Naive thymus-derived CD4-positive, alpha-beta T cell (primary cell): ENCODE measurements at regions not wholly inside any gene's neighbourhood (a gene's known extent, or its start where the extent isn't known, plus 50 kb on each side); places are given as distances from the start of the nearest gene placed in this dataset.

Experiments
- ATAC-seq: fragments of 150-1000 bp; cut with Tn5 transposase; 2 replicates; pipeline ENCODE4 v1.10.0; 2021; ENCODE audit warnings: mild to moderate bottlenecking, moderate library complexity
- CTCF ChIA-PET: fragments of 350-600 bp; sonication (Branson Sonifier 250); formaldehyde crosslinking; loops from one replicate; lab custom pipeline; 2021; ENCODE audit warnings: antibody characterized with exemption; lab: Charles Lee
- POLR2A ChIA-PET: fragments of 350-600 bp; sonication (Branson Sonifier 250); formaldehyde crosslinking; loops from one replicate; lab custom pipeline; 2021; ENCODE audit warnings: antibody characterized with exemption, inconsistent platforms; lab: Charles Lee
- DNase-seq, 9 donors: peaks; one replicate each; pipeline versions ENCODE4 v3.0.0 to v3.0.0-alpha.2; 2020 to 2022; ENCODE audit warnings: mixed read lengths in 1 of 9
- H3K27ac ChIP-seq: one replicate; pipeline ENCODE4 v1.7.0; 2013; ENCODE audit warnings: mild to moderate bottlenecking, low read depth, low read length, moderate library complexity
- H3K27me3 ChIP-seq, 2 donors: one replicate each; pipeline ENCODE4 v1.7.0; 2013; ENCODE audit warnings: low read length in 2 of 2, mild to moderate bottlenecking in 2 of 2, moderate library complexity in 2 of 2; ENCODE audit not compliant: control insufficient read depth in 2 of 2, insufficient read depth in 2 of 2
- H3K36me3 ChIP-seq, 3 experiments: 1 replicate in 2 of 3; 2 replicates in 1 of 3; pipeline ENCODE4 v1.7.0; 2013; ENCODE audit warnings: low read length in 3 of 3, mild to moderate bottlenecking in 3 of 3, moderate library complexity in 1 of 3; ENCODE audit not compliant: insufficient read depth in 3 of 3, control insufficient read depth in 2 of 3
- H3K4me1 ChIP-seq, 2 donors: one replicate each; pipeline ENCODE4 v1.7.0; 2013; ENCODE audit warnings: low read length in 2 of 2, mild to moderate bottlenecking in 2 of 2, moderate library complexity in 1 of 2; ENCODE audit not compliant: control insufficient read depth in 2 of 2, insufficient read depth in 2 of 2
- H3K4me3 ChIP-seq: 2 replicates; pipeline ENCODE4 v1.7.0; 2013; ENCODE audit warnings: mild to moderate bottlenecking, low read length
- H3K9me3 ChIP-seq, 3 experiments: 1 replicate in 2 of 3; 2 replicates in 1 of 3; pipeline ENCODE4 v1.7.0; 2013; ENCODE audit warnings: low read length in 3 of 3; ENCODE audit not compliant: control insufficient read depth in 2 of 3
- H3K27ac Mint-ChIP-seq, 9 donors: one replicate each; pipeline ENCODE4 v1.8.0; 2020 to 2022; ENCODE audit warnings: mixed read lengths in 9 of 9, mild to moderate bottlenecking in 8 of 9, moderate library complexity in 5 of 9, inconsistent platforms in 2 of 9
- H3K27me3 Mint-ChIP-seq, 5 donors: one replicate each; pipeline ENCODE4 v1.8.0; 2021 to 2022; ENCODE audit warnings: mixed read lengths in 5 of 5, mild to moderate bottlenecking in 1 of 5
- H3K36me3 Mint-ChIP-seq, 5 donors: one replicate each; pipeline ENCODE4 v1.8.0; 2020 to 2022; ENCODE audit warnings: mixed read lengths in 5 of 5, mild to moderate bottlenecking in 3 of 5, inconsistent platforms in 1 of 5
- H3K4me1 Mint-ChIP-seq, 7 donors: one replicate each; pipeline ENCODE4 v1.8.0; 2020 to 2022; ENCODE audit warnings: mixed read lengths in 7 of 7, mild to moderate bottlenecking in 3 of 7, inconsistent platforms in 1 of 7
- H3K4me3 Mint-ChIP-seq, 10 donors: one replicate each; pipeline ENCODE4 v1.8.0; 2020 to 2022; ENCODE audit warnings: mild to moderate bottlenecking in 10 of 10, mixed read lengths in 10 of 10, moderate library complexity in 6 of 10, inconsistent platforms in 2 of 10
- H3K9me3 Mint-ChIP-seq, 11 donors: one replicate each; pipeline ENCODE4 v1.8.0; 2020 to 2022; ENCODE audit warnings: mixed read lengths in 11 of 11, mild to moderate bottlenecking in 4 of 11, inconsistent platforms in 1 of 11, moderate library complexity in 1 of 11
- intact Hi-C, 2 donors: fragments of 100-400 bp; cut with micrococcal nuclease; formaldehyde crosslinking; loops; one replicate each; pipeline ENCODE4 v1.15.1; 2023

DNA sequence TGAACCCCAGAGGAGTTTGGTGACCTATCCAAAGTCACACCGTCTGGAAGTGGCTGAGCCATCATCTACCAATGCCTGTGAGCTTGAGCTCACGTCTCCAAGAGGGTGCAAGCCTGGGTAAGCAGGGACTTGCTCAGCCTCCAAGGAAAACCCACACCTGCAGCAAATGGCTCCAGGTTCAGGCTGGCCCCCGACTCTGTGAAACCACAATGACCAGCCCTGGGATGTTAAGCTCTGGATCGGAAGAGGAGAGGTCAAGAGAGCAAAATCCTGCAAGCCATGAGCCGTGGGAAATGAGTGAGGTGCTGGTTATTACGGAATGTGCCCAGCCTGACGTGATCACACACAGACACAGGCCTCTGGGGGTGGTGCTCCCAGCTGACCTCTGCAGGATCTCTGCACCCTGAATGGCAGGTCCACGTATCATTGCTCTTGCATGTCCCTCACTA lies 94.1 kb upstream of the OTOS start:
- ATAC-seq (no peak), DNase-seq (no peak)
- Mint-ChIP-seq H3K4me1 (peaks cover 0 to 14% (median 0%) of the 10 kb centered on the region in 7 donors), H3K36me3 (no peaks in the 10 kb centered on the region), H3K27me3 (peaks cover 0 to 21% (median 16%) of the 10 kb centered on the region in 5 donors), H3K9me3 (peaks cover 0 to 9% (median 2%) of the 10 kb centered on the region in 11 donors), H3K27ac (no peak overlapping the region), H3K4me3 (peak overlapping the region in 6 of 10 donors; percentile 21 to 68 (median 52))
- POLR2A ChIA-PET = no interaction called here
- Histone ChIP-seq H3K27me3 (no peaks in the 10 kb centered on the region), H3K27ac (no peak overlapping the region), H3K4me3 (no peak overlapping the region), H3K36me3 (no peaks in the 10 kb centered on the region), H3K4me1 (no peaks in the 10 kb centered on the region), H3K9me3 (peaks cover 0 to 3% (median 0%) of the 10 kb centered on the region in 3 experiments)
- CTCF ChIA-PET = no interaction called here
- intact Hi-C loops = loop anchor here in 1 of 2 donors (10.0 kb wide), 1 partner anchor 600 kb away; no protein-coding TSS in a partner anchor

DNA sequence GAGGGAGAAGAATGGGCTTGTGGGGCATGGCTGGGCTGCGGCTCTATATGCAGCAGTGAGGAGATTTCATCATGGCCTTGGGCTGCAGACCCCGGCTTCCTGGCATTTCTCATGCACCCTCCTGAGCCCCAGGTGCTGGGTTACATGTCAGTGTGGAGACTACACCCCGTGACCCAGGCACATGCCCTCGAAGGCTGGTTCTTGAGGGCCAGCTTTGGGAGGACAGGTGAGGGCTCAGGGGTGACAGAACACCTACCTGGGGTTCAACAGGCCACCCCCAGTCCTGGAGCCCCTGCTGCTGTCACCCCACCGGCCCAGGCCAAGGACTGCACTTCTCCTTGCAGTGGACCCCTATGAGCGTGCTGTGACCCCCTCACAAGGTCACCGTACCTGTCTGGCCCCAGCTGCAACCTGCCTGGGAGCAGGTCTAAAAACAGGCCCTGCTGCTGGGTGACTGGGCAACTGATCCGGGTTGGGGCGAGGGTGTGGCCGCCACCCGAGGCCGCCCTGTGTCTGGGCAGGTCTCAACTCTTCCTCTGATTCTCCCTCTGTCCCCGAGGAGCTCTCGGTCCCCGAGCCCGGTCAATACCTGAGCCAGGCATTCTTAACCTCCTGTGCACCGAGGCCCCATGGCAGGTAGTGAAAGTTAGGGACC lies 94.8 kb upstream of the OTOS start:
- no peaks in the 10 kb centered on the region for H3K9me3 ChIP-seq
- H3K4me3 Mint-ChIP-seq = peak overlapping the region in 2 of 10 donors; percentile 5 to 53
- no peak overlapping the region for H3K27ac ChIP-seq
- H3K36me3 ChIP-seq = no peaks in the 10 kb centered on the region
- DNase-seq (no peak), ATAC-seq (no peak)
- POLR2A ChIA-PET = no interaction called here
- CTCF ChIA-PET = no interaction called here
- no peak overlapping the region for H3K4me3 ChIP-seq
- no peaks in the 10 kb centered on the region for H3K27me3 ChIP-seq
- peaks cover 0 to 3% (median 0%) of the 10 kb centered on the region in 11 donors for H3K9me3 Mint-ChIP-seq
- H3K27me3 Mint-ChIP-seq = peaks cover 0 to 21% (median 13%) of the 10 kb centered on the region in 5 donors
- H3K36me3 Mint-ChIP-seq = no peaks in the 10 kb centered on the region
- H3K4me1 Mint-ChIP-seq = peaks cover 0 to 14% (median 0%) of the 10 kb centered on the region in 7 donors
- intact Hi-C loops = loop anchor here in 1 of 2 donors (10.0 kb wide), 1 partner anchor 600 kb away; no protein-coding TSS in a partner anchor
- no peaks in the 10 kb centered on the region for H3K4me1 ChIP-seq
- H3K27ac Mint-ChIP-seq = no peak overlapping the region

DNA sequence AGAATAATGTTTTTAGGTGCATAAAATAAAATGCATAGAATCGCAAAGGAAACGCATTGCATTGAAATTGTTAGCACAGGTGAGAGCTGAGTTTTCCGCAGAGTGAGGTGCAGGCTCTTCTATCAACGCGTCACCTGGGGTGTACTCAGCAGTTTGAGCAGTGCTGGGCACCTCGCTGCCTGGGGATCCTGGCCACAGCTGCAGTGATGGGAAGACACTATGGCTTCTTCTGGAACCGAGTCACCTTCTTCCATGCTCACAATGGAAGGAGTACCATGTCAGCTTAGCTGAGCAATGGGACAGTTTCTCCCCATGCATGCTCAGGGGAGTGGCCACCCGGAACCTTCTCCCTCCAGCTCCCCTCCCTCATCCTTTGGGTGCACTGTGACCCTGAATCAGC lies 95.4 kb upstream of the OTOS start:
- no peak for ATAC-seq

DNA sequence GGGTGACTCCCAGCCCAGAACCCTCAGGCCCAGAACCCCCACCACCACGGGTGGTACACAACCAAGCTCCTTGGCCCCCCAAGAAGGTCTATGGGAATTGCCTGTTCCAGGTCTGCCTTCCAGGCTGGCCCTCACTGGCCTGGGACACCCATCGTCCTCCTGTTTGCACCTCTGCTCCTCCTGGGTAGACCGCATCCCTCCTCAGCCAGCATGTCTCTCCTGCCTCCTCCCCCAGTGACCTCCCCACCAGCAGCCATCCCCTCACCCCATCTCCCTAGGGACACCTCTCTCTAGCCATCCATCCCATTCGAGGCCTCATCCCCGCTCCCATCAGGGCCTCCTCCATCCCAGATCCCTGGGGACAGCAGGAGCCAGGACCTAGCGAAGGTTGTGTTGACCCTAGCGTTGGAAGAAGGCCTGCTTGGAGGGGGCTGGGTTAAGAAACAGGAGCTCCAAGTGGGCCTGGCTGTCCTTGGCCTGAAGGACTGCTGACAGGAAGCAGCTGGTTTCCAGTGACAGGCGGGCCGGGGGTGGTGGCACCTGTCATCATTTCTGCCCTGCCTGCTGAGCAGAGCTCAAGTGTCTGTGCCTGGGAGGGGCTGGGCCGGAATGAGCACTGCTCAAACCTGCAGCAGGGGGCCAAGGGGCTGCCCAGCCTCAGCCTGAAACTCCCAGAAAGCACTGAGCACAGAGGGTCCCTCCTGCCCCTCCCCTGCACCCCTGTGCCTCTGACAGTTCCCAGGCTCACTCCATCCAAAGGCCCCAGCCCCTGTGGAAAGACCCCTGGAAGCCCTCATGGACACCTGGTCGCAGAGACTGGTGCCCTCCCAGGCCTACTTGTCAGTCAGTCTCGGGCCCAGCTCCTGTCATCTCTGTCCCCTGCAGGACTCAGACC lies 96.0 kb upstream of the OTOS start:
- DNase-seq (no peak), ATAC-seq (no peak)
- POLR2A ChIA-PET = no interaction called here
- Histone ChIP-seq H3K36me3 (no peaks in the 10 kb centered on the region), H3K27me3 (no peaks in the 10 kb centered on the region), H3K4me1 (no peaks in the 10 kb centered on the region), H3K9me3 (no peaks in the 10 kb centered on the region), H3K27ac (no peak overlapping the region), H3K4me3 (no peak overlapping the region)
- H3K4me3 Mint-ChIP-seq = no peak overlapping the region
- intact Hi-C loops = loop anchor here in 1 of 2 donors (10.0 kb wide), 1 partner anchor 598 kb away; no protein-coding TSS in a partner anchor
- H3K27me3 Mint-ChIP-seq = peaks cover 0 to 25% (median 16%) of the 10 kb centered on the region in 5 donors
- H3K27ac Mint-ChIP-seq = no peak overlapping the region
- CTCF ChIA-PET = no interaction called here
- H3K4me1 Mint-ChIP-seq = peaks cover 0 to 12% (median 0%) of the 10 kb centered on the region in 7 donors
- no peaks in the 10 kb centered on the region for H3K36me3 Mint-ChIP-seq
- H3K9me3 Mint-ChIP-seq = peaks cover 0 to 3% (median 0%) of the 10 kb centered on the region in 11 donors

More for the DNA sequence above, 95.4 kb upstream of the OTOS start:
- ChIA-PET CTCF (no interaction called here), POLR2A (no interaction called here)
- Histone ChIP-seq H3K27ac (no peak overlapping the region), H3K27me3 (no peaks in the 10 kb centered on the region), H3K4me1 (no peaks in the 10 kb centered on the region), H3K36me3 (no peaks in the 10 kb centered on the region), H3K4me3 (no peak overlapping the region), H3K9me3 (no peaks in the 10 kb centered on the region)
- no peak for DNase-seq
- no peak overlapping the region for H3K4me3 Mint-ChIP-seq
- intact Hi-C loops = loop anchor here in 1 of 2 donors (10.0 kb wide), 1 partner anchor 599 kb away; no protein-coding TSS in a partner anchor
- H3K36me3 Mint-ChIP-seq = no peaks in the 10 kb centered on the region
- no peak overlapping the region for H3K27ac Mint-ChIP-seq
- H3K9me3 Mint-ChIP-seq = peaks cover 0 to 3% (median 0%) of the 10 kb centered on the region in 11 donors
- peaks cover 0 to 14% (median 0%) of the 10 kb centered on the region in 7 donors for H3K4me1 Mint-ChIP-seq
- peaks cover 0 to 22% (median 12%) of the 10 kb centered on the region in 5 donors for H3K27me3 Mint-ChIP-seq

DNA sequence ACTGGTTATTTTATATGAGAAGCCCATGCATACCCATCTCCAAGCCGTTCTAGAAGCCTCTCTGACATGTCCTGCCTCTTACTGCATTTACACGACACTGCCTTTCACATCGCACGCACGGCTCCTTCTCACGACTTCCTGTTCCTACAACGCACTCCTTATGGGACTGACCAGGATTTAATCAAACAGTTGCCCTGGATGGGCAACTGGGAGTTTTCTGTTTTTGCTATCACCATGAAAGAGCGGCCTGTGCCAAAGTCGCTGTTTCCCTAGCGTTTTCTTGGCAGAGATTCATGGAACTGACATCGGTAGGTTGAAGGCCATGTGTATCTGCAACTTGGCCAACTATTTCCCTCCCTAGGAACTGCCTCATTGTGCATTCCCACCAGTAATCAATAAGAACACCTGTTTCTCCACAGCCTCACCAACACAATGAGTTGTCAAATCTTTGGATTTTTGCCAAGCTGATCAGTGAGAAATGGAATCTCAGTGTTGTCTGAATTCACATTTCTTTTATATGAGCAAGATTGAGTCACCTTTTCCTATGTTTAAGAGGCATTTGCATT lies 97.2 kb upstream of the OTOS start:
- ChIA-PET CTCF (no interaction called here), POLR2A (no interaction called here)
- H3K9me3 ChIP-seq = no peaks in the 10 kb centered on the region
- no peaks in the 10 kb centered on the region for H3K36me3 ChIP-seq
- intact Hi-C loops = loop anchor here in 1 of 2 donors (10.0 kb wide), 1 partner anchor 597 kb away; no protein-coding TSS in a partner anchor
- peaks cover 0 to 10% (median 0%) of the 10 kb centered on the region in 7 donors for H3K4me1 Mint-ChIP-seq
- H3K27me3 Mint-ChIP-seq = peaks cover 0 to 29% (median 19%) of the 10 kb centered on the region in 5 donors
- H3K27me3 ChIP-seq = no peaks in the 10 kb centered on the region
- no peak for DNase-seq
- no peaks in the 10 kb centered on the region for H3K36me3 Mint-ChIP-seq
- H3K4me3 Mint-ChIP-seq = no peak overlapping the region
- ATAC-seq = no peak
- H3K9me3 Mint-ChIP-seq = peaks cover 0 to 3% (median 0%) of the 10 kb centered on the region in 11 donors
- no peak overlapping the region for H3K27ac Mint-ChIP-seq
- H3K4me3 ChIP-seq = no peak overlapping the region
- H3K27ac ChIP-seq = no peak overlapping the region
- no peaks in the 10 kb centered on the region for H3K4me1 ChIP-seq

DNA sequence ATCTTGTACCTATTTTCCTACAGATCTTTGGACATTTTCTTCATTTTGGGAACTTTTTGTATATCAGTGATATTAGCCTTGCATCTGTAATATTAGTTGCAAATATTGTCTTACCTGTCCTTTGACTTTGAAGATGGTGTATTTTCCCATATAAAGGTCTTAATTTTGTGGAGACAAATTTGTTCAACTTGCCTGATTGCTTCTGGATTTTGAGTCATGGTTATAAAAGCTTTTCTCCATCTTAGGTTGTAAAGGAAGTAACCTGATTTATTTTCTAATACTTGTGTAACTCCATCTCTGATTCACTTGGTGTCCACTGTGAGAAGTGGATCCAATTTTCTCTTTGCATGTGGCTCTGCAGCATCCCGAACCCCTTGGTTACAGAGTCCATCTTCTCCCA lies 97.7 kb upstream of the OTOS start:
- Mint-ChIP-seq H3K36me3 (no peaks in the 10 kb centered on the region), H3K27me3 (peaks cover 0 to 29% (median 19%) of the 10 kb centered on the region in 5 donors), H3K27ac (no peak overlapping the region), H3K4me3 (no peak overlapping the region), H3K9me3 (peaks cover 0 to 3% (median 0%) of the 10 kb centered on the region in 11 donors), H3K4me1 (peaks cover 0 to 10% (median 0%) of the 10 kb centered on the region in 7 donors)
- Histone ChIP-seq H3K36me3 (no peaks in the 10 kb centered on the region), H3K27me3 (no peaks in the 10 kb centered on the region), H3K4me1 (no peaks in the 10 kb centered on the region), H3K9me3 (no peaks in the 10 kb centered on the region), H3K4me3 (no peak overlapping the region), H3K27ac (no peak overlapping the region)
- POLR2A ChIA-PET = no interaction called here
- CTCF ChIA-PET = no interaction called here
- intact Hi-C loops = loop anchor here in 1 of 2 donors (10.0 kb wide), 1 partner anchor 597 kb away; no protein-coding TSS in a partner anchor
- DNase-seq = no peak
- no peak for ATAC-seq
